HCT116 (cell line): ENCODE measurements at regions not wholly inside any gene's neighbourhood (a gene's known extent, or its start where the extent isn't known, plus 50 kb on each side); places are given as distances from the start of the nearest gene placed in this dataset.

Experiments
- ATAC-seq: fragments of 200-7000 bp; cut with Tn5 transposase; 2 replicates; pipeline ENCODE4 v1.9.1; 2020; ENCODE audit warnings: mild to moderate bottlenecking, moderate library complexity
- BruUV-seq: library from RNA; stranded (reverse); fragments of 400-500 nt; replicated peaks from 2 replicates; lab custom pipeline; 2021; lab: Mats Ljungman, UMichigan
- CTCF ChIA-PET: fragments of 300-600 bp; sonication (Branson Sonifier 250); formaldehyde crosslinking; loops from one replicate; lab custom pipeline; 2021; ENCODE audit warnings: antibody characterized with exemption; lab: Charles Lee
- POLR2A ChIA-PET: fragments of 300-600, 350-600 bp; sonication (Branson Sonifier 250); formaldehyde crosslinking; loops from one replicate; lab custom pipeline; 2021; ENCODE audit warnings: antibody characterized with exemption; lab: Charles Lee
- RAD21 ChIA-PET, 2 experiments: fragments of 300-600 bp; sonication (Branson Sonifier 250); formaldehyde crosslinking; loops; one replicate each; lab custom pipeline; 2023; ENCODE audit warnings: low total read pairs in 2 of 2; ENCODE audit not compliant: uncharacterized antibody in 2 of 2, unreplicated experiment in 2 of 2, low non-redundant PET in 1 of 2; lab: Charles Lee
- DNase-seq: peaks from one replicate; pipeline ENCODE4 v3.0.0-alpha.2; 2010; ENCODE audit warnings: low read depth, low spot score
- H2AFZ ChIP-seq: fragments of 200-600 bp; shearing (Covaris generic), sonication (generic); 2 replicates; pipeline ENCODE4 v1.6.1; 2017; ENCODE audit warnings: low read depth, mixed run types, mixed read lengths, antibody characterized with exemption, low read length; ENCODE audit not compliant: poor library complexity, severe bottlenecking
- H3K27ac ChIP-seq: 2 replicates; pipeline ENCODE4 v1.5.1; 2012; ENCODE audit warnings: low read depth, low read length
- H3K27me3 ChIP-seq: fragments of 200-600 bp; sonication (generic); 2 replicates; pipeline ENCODE4 v1.6.1; 2016; ENCODE audit warnings: mixed run types, low read length, mixed read lengths; ENCODE audit not compliant: insufficient read depth
- H3K36me3 ChIP-seq, 2 experiments: fragments of 200-500 bp in 1 of 2; fragments of 200-600 bp in 1 of 2; sonication (Bioruptor generic) in 1 of 2; sonication (generic) in 1 of 2; 2 replicates each; pipeline versions ENCODE4 v1.5.1 to v1.6.1; 2014 to 2016; ENCODE audit warnings: low read length in 2 of 2, inconsistent platforms in 1 of 2, mixed read lengths in 1 of 2, mixed run types in 1 of 2; ENCODE audit not compliant: insufficient read depth in 2 of 2, control insufficient read depth in 1 of 2
- H3K4me1 ChIP-seq, 2 experiments: fragments of 200-600 bp in 1 of 2; sonication (generic) in 1 of 2; 2 replicates each; pipeline versions ENCODE4 v1.5.1 to v1.6.1; 2012 to 2017; ENCODE audit warnings: low read length in 2 of 2, inconsistent platforms in 1 of 2, mild to moderate bottlenecking in 1 of 2, mixed read lengths in 1 of 2, mixed run types in 1 of 2, moderate library complexity in 1 of 2; ENCODE audit not compliant: insufficient read depth in 2 of 2, control insufficient read depth in 1 of 2
- H3K4me2 ChIP-seq: fragments of 200-600 bp; sonication (generic); 2 replicates; pipeline ENCODE4 v1.6.1; 2017; ENCODE audit warnings: mixed run types, low read length, mixed read lengths
- H3K4me3 ChIP-seq, 2 experiments: fragments of 200-600 bp in 1 of 2; sonication (generic) in 1 of 2; replicated peaks in 1 of 2; 2 replicates each; pipeline ENCODE4 v1.5.1; 2011 to 2016; ENCODE audit warnings: low read length in 2 of 2, control low read depth in 1 of 2, low read depth in 1 of 2, mild to moderate bottlenecking in 1 of 2, mixed read lengths in 1 of 2, mixed run types in 1 of 2
- H3K79me2 ChIP-seq: fragments of 200-600 bp; sonication (generic); 2 replicates; pipeline ENCODE4 v1.6.1; 2017; ENCODE audit warnings: mild to moderate bottlenecking, mixed run types, low read length, moderate library complexity, mixed read lengths; ENCODE audit not compliant: insufficient read depth
- H3K9ac ChIP-seq: fragments of 200-600 bp; sonication (generic); 2 replicates; pipeline ENCODE4 v1.6.1; 2016; ENCODE audit warnings: low read length, mixed read lengths
- H3K9me2 ChIP-seq: fragments of 200-600 bp; sonication (generic), shearing (Covaris generic); 2 replicates; pipeline ENCODE4 v1.6.1; 2017; ENCODE audit warnings: mixed run types, mild to moderate bottlenecking, moderate library complexity; ENCODE audit not compliant: insufficient read depth
- H3K9me3 ChIP-seq, 2 experiments: fragments of 200-500 bp in 1 of 2; fragments of 200-600 bp in 1 of 2; sonication (Bioruptor generic) in 1 of 2; sonication (generic) in 1 of 2; 2 replicates each; pipeline ENCODE4 v1.6.1; 2014 to 2017; ENCODE audit warnings: low read length in 2 of 2, mixed read lengths in 2 of 2, inconsistent platforms in 1 of 2, low read depth in 1 of 2, mild to moderate bottlenecking in 1 of 2, mixed run types in 1 of 2, moderate library complexity in 1 of 2; ENCODE audit not compliant: control insufficient read depth in 1 of 2, insufficient read depth in 1 of 2
- H4K20me1 ChIP-seq: fragments of 200-600 bp; sonication (generic), shearing (Covaris generic); 2 replicates; pipeline ENCODE4 v1.6.1; 2017; ENCODE audit warnings: mixed run types, mild to moderate bottlenecking, moderate library complexity; ENCODE audit not compliant: insufficient read depth
- ATF3 ChIP-seq: IDR thresholded peaks from 2 replicates; pipeline ENCODE4 v1.6.1; 2012
- CEBPB ChIP-seq: IDR thresholded peaks from 2 replicates; pipeline ENCODE4 v1.6.1; 2012; ENCODE audit warnings: low read depth
- CTCF ChIP-seq, 3 experiments: fragments of 200-600 bp in 1 of 3; sonication (generic) in 1 of 3; IDR thresholded peaks in 2 of 3; conservative IDR thresholded peaks in 1 of 3; 2 replicates each; pipeline ENCODE4 v1.5.1; 2012 to 2017; ENCODE audit warnings: low read depth in 2 of 3, low read length in 2 of 3, antibody characterized with exemption in 1 of 3, borderline replicate concordance in 1 of 3, control low read depth in 1 of 3, mild to moderate bottlenecking in 1 of 3, mixed read lengths in 1 of 3, mixed run types in 1 of 3, moderate library complexity in 1 of 3; ENCODE audit not compliant: insufficient read depth in 1 of 3
- EGR1 ChIP-seq: IDR thresholded peaks from 2 replicates; pipeline ENCODE4 v1.6.1; 2012; ENCODE audit warnings: low read depth
- ELF1 ChIP-seq: IDR thresholded peaks from 2 replicates; pipeline ENCODE4 v1.6.1; 2012; ENCODE audit warnings: low read depth, borderline replicate concordance
- EZH2 ChIP-seq: fragments of 200-600 bp; sonication (generic); IDR thresholded peaks from 2 replicates; pipeline ENCODE4 v1.6.1; 2017; ENCODE audit warnings: antibody characterized with exemption, mixed run types
- POLR2A ChIP-seq: IDR thresholded peaks from 2 replicates; pipeline ENCODE4 v1.7.0; 2011; ENCODE audit warnings: borderline replicate concordance; ENCODE audit not compliant: insufficient read depth, insufficient read length; ENCODE audit errors: extremely low read depth
- POLR2AphosphoS5 ChIP-seq: IDR thresholded peaks from 2 replicates; pipeline ENCODE4 v1.6.1; 2011; ENCODE audit warnings: mild to moderate bottlenecking, low read depth, low read length, moderate library complexity
- RAD21 ChIP-seq: IDR thresholded peaks from 2 replicates; pipeline ENCODE4 v1.6.1; 2012; ENCODE audit warnings: low read depth, mild to moderate bottlenecking
- REST ChIP-seq: IDR thresholded peaks from 2 replicates; pipeline ENCODE4 v1.6.1; 2012; ENCODE audit warnings: low read depth
- SP1 ChIP-seq: IDR thresholded peaks from 2 replicates; pipeline ENCODE4 v1.6.1; 2012; ENCODE audit warnings: low read depth
- SRF ChIP-seq: IDR thresholded peaks from 2 replicates; pipeline ENCODE4 v1.6.1; 2012; ENCODE audit warnings: low read depth
- TCF7L2 ChIP-seq: IDR thresholded peaks from 2 replicates; pipeline ENCODE4 v1.7.0; 2011; ENCODE audit warnings: borderline replicate concordance, inconsistent platforms; ENCODE audit not compliant: insufficient read depth, insufficient read length; ENCODE audit errors: extremely low read depth
- intact Hi-C: fragments of 100-400 bp; cut with micrococcal nuclease; formaldehyde crosslinking; loops from 2 replicates; pipeline ENCODE4 v1.10.0; 2022

GRCh38 chr2:16336916-16337315, 328.7 kb downstream of the CYRIA start:
- H3K4me1 ChIP-seq: no peaks in the 10 kb centered on the region
- no peaks in the 10 kb centered on the region for H3K79me2 ChIP-seq
- ATAC-seq (no peak), DNase-seq (no peak)
- H3K36me3 ChIP-seq: no peaks in the 10 kb centered on the region
- TF ChIP-seq EGR1 (no peak), REST (no peak), EZH2 (no peak), CTCF (IDR thresholded peaks at IDR 0.05 in 2 of 3, conservative IDR thresholded peaks at IDR 0.05 in 1 of 3; ENCODE audit: borderline replicate concordance in 1 of 3, insufficient read depth in 1 of 3, low read depth in 2 of 3, low read length in 2 of 3) (no peak), POLR2A (no peak), RAD21 (no peak), SP1 (no peak), TCF7L2 (no peak), CEBPB (no peak), SRF (no peak), ELF1 (no peak), ATF3 (no peak), POLR2AphosphoS5 (no peak)
- no peaks in the 10 kb centered on the region for H3K9me2 ChIP-seq
- intact Hi-C loops: no loop called here
- no peaks in the 10 kb centered on the region; the same call in 1 of the 2 replicates for H4K20me1 ChIP-seq
- CTCF ChIA-PET: no interaction called here
- POLR2A ChIA-PET: no interaction called here
- H3K9ac ChIP-seq: no peak overlapping the region
- RAD21 ChIA-PET: no interaction called here
- no peaks in the 10 kb centered on the region for H3K9me3 ChIP-seq
- no peaks in the 10 kb centered on the region for H3K27me3 ChIP-seq
- no peak overlapping the region for H3K4me2 ChIP-seq
- H3K4me3 ChIP-seq: no peak overlapping the region
- BruUV-seq: no TSS peak
- H3K27ac ChIP-seq: no peak overlapping the region
- no peak overlapping the region for H2AFZ ChIP-seq
